H1 (cell line): ENCODE measurements at regions not wholly inside any gene's neighbourhood (a gene's known extent, or its start where the extent isn't known, plus 50 kb on each side); places are given as distances from the start of the nearest gene placed in this dataset.

Experiments
- BRCA1 ChIP-seq: IDR thresholded peaks from 2 replicates; pipeline ENCODE4 v1.6.1; 2012; ENCODE audit warnings: low read depth, low read length, improper control_type of control experiment
- CBX5 ChIP-seq: fragments of 300-800, 300-1000 bp; sonication (generic); IDR thresholded peaks from 2 replicates; pipeline ENCODE4 v1.7.1; 2016; ENCODE audit warnings: antibody characterized with exemption, low read length, low read depth
- FOSL1 ChIP-seq: IDR thresholded peaks from 2 replicates; pipeline ENCODE4 v1.6.1; 2011; ENCODE audit warnings: mild to moderate bottlenecking, low read depth, low read length, moderate library complexity; ENCODE audit not compliant: insufficient read depth
- HDAC6 ChIP-seq: IDR thresholded peaks from one replicate; pipeline ENCODE4 v1.7.1; 2012; ENCODE audit warnings: low read depth, mild to moderate bottlenecking, inconsistent platforms, low read length, moderate library complexity
- POLR2A ChIP-seq, 2 experiments: IDR thresholded peaks; 1 replicate in 1 of 2; 2 replicates in 1 of 2; pipeline ENCODE4 v1.6.1; 2011; ENCODE audit warnings: low read depth in 2 of 2, low read length in 2 of 2, mild to moderate bottlenecking in 2 of 2; ENCODE audit errors: control extremely low read depth in 1 of 2
- TF ChIP-seq, protein P1 (sequence below): fragments of 300-600 bp; sonication (generic); IDR thresholded peaks from 2 replicates; pipeline ENCODE4 v1.7.1; 2012; ENCODE audit warnings: low read length, moderate library complexity, mild to moderate bottlenecking, inconsistent platforms; ENCODE audit not compliant: insufficient replicate concordance

DNA sequence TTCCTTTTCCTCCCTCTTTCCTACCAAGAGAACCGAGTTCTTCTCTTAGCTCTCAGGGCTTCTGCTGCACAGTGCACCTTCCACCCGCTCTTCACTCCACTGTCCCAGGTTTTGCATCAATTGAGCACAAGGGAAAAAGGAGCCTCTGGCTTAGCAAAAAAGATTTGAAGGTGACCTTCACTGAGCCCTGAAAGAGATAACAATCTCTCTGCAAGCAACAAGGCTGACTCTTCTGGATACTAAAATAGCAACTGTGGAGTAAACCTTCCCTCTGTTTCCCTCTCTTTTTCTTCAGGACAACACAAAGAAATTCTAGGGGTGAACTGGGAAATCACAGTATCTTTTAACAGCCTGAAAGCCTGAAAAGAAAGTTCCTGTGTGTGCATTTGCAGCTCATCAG is 354.7 kb upstream of the PODXL start (continued):
- TF ChIP-seq FOSL1 (no peak), HDAC6 (no peak), BRCA1 (no peak), POLR2A (IDR thresholded peaks at IDR 0.05; ENCODE audit: control extremely low read depth in 1 of 2, low read depth in 2 of 2, low read length in 2 of 2) (no peak), CBX5 (no peak)
- TF ChIP-seq, protein P1, sequence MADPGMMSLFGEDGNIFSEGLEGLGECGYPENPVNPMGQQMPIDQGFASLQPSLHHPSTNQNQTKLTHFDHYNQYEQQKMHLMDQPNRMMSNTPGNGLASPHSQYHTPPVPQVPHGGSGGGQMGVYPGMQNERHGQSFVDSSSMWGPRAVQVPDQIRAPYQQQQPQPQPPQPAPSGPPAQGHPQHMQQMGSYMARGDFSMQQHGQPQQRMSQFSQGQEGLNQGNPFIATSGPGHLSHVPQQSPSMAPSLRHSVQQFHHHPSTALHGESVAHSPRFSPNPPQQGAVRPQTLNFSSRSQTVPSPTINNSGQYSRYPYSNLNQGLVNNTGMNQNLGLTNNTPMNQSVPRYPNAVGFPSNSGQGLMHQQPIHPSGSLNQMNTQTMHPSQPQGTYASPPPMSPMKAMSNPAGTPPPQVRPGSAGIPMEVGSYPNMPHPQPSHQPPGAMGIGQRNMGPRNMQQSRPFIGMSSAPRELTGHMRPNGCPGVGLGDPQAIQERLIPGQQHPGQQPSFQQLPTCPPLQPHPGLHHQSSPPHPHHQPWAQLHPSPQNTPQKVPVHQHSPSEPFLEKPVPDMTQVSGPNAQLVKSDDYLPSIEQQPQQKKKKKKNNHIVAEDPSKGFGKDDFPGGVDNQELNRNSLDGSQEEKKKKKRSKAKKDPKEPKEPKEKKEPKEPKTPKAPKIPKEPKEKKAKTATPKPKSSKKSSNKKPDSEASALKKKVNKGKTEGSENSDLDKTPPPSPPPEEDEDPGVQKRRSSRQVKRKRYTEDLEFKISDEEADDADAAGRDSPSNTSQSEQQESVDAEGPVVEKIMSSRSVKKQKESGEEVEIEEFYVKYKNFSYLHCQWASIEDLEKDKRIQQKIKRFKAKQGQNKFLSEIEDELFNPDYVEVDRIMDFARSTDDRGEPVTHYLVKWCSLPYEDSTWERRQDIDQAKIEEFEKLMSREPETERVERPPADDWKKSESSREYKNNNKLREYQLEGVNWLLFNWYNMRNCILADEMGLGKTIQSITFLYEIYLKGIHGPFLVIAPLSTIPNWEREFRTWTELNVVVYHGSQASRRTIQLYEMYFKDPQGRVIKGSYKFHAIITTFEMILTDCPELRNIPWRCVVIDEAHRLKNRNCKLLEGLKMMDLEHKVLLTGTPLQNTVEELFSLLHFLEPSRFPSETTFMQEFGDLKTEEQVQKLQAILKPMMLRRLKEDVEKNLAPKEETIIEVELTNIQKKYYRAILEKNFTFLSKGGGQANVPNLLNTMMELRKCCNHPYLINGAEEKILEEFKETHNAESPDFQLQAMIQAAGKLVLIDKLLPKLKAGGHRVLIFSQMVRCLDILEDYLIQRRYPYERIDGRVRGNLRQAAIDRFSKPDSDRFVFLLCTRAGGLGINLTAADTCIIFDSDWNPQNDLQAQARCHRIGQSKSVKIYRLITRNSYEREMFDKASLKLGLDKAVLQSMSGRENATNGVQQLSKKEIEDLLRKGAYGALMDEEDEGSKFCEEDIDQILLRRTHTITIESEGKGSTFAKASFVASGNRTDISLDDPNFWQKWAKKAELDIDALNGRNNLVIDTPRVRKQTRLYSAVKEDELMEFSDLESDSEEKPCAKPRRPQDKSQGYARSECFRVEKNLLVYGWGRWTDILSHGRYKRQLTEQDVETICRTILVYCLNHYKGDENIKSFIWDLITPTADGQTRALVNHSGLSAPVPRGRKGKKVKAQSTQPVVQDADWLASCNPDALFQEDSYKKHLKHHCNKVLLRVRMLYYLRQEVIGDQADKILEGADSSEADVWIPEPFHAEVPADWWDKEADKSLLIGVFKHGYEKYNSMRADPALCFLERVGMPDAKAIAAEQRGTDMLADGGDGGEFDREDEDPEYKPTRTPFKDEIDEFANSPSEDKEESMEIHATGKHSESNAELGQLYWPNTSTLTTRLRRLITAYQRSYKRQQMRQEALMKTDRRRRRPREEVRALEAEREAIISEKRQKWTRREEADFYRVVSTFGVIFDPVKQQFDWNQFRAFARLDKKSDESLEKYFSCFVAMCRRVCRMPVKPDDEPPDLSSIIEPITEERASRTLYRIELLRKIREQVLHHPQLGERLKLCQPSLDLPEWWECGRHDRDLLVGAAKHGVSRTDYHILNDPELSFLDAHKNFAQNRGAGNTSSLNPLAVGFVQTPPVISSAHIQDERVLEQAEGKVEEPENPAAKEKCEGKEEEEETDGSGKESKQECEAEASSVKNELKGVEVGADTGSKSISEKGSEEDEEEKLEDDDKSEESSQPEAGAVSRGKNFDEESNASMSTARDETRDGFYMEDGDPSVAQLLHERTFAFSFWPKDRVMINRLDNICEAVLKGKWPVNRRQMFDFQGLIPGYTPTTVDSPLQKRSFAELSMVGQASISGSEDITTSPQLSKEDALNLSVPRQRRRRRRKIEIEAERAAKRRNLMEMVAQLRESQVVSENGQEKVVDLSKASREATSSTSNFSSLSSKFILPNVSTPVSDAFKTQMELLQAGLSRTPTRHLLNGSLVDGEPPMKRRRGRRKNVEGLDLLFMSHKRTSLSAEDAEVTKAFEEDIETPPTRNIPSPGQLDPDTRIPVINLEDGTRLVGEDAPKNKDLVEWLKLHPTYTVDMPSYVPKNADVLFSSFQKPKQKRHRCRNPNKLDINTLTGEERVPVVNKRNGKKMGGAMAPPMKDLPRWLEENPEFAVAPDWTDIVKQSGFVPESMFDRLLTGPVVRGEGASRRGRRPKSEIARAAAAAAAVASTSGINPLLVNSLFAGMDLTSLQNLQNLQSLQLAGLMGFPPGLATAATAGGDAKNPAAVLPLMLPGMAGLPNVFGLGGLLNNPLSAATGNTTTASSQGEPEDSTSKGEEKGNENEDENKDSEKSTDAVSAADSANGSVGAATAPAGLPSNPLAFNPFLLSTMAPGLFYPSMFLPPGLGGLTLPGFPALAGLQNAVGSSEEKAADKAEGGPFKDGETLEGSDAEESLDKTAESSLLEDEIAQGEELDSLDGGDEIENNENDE = no peak
